ENCODE measurements at regions not wholly inside any gene's neighbourhood (a gene's known extent, or its start where the extent isn't known, plus 50 kb on each side); places are given as distances from the start of the nearest gene placed in this dataset.

- no peak overlapping the region for H3K4me3 ChIP-seq (ENCODE audit: low read length)
- no peak for DNase-seq (ENCODE audit: low read depth)
- TF ChIP-seq CTCF (conservative IDR thresholded peaks at IDR 0.05; ENCODE audit: low read length) = no peak
These were observed 139.3 kb upstream of the SHB start for GRCh38 chr9:38208206-38208901.

GRCh38 chr9:38207247-38207778, 138.3 kb upstream of the SHB start:
- no peak for TF ChIP-seq CTCF (conservative IDR thresholded peaks at IDR 0.05; ENCODE audit: low read length)
- H3K4me3 ChIP-seq (ENCODE audit: low read length) = no peak overlapping the region
- DNase-seq (ENCODE audit: low read depth) = no peak

- TF ChIP-seq CTCF (conservative IDR thresholded peaks at IDR 0.05; ENCODE audit: low read length) = no peak
- no peak for DNase-seq (ENCODE audit: low read depth)
- H3K4me3 ChIP-seq (ENCODE audit: low read length) = no peak overlapping the region
These were observed 136.3 kb upstream of the SHB start for GRCh38 chr9:38205279-38205678.

GRCh38 chr9:38202336-38202938, 133.4 kb upstream of the SHB start:
- no peak for TF ChIP-seq CTCF (conservative IDR thresholded peaks at IDR 0.05; ENCODE audit: low read length)
- H3K4me3 ChIP-seq (ENCODE audit: low read length) = no peak overlapping the region
- DNase-seq (ENCODE audit: low read depth) = no peak

GRCh38 chr9:38201844-38202243, 132.8 kb upstream of the SHB start:
- DNase-seq (ENCODE audit: low read depth) = no peak
- no peak overlapping the region for H3K4me3 ChIP-seq (ENCODE audit: low read length)
- TF ChIP-seq CTCF (conservative IDR thresholded peaks at IDR 0.05; ENCODE audit: low read length) = no peak

- TF ChIP-seq CTCF (conservative IDR thresholded peaks at IDR 0.05; ENCODE audit: low read length) = no peak
- no peak for DNase-seq (ENCODE audit: low read depth)
- H3K4me3 ChIP-seq (ENCODE audit: low read length) = no peak overlapping the region
These were observed 131.4 kb upstream of the SHB start for GRCh38 chr9:38200431-38200830.

GRCh38 chr9:38198140-38198539, 129.1 kb upstream of the SHB start:
- DNase-seq (ENCODE audit: low read depth) = no peak
- no peak overlapping the region for H3K4me3 ChIP-seq (ENCODE audit: low read length)
- no peak for TF ChIP-seq CTCF (conservative IDR thresholded peaks at IDR 0.05; ENCODE audit: low read length)

All from AG10803 (cell line).